Muscle of leg (tissue), 3 donors: ENCODE measurements at regions not wholly inside any gene's neighbourhood (a gene's known extent, or its start where the extent isn't known, plus 50 kb on each side); places are given as distances from the start of the nearest gene placed in this dataset.

Experiments
- DNase-seq: peaks from one replicate; pipeline ENCODE4 v3.0.0; 2013
- H3K27ac ChIP-seq: one replicate; pipeline ENCODE4 v1.5.1; 2013; ENCODE audit warnings: mild to moderate bottlenecking, low read length, control low read depth
- H3K27me3 ChIP-seq: one replicate; pipeline ENCODE4 v1.6.1; 2013; ENCODE audit warnings: low read length; ENCODE audit not compliant: control insufficient read depth, insufficient read depth
- H3K36me3 ChIP-seq: one replicate; pipeline ENCODE4 v1.6.1; 2013; ENCODE audit warnings: low read length; ENCODE audit not compliant: control insufficient read depth, insufficient read depth
- H3K4me1 ChIP-seq: one replicate; pipeline ENCODE4 v1.6.1; 2013; ENCODE audit warnings: low read length; ENCODE audit not compliant: control insufficient read depth, insufficient read depth
- H3K4me3 ChIP-seq: one replicate; pipeline ENCODE4 v1.5.1; 2013; ENCODE audit warnings: low read length, control low read depth
- H3K9me3 ChIP-seq: replicated peaks from 2 replicates; pipeline ENCODE4 v1.6.1; 2013; ENCODE audit warnings: low read depth, low read length; ENCODE audit not compliant: control insufficient read depth
- WGBS: methylation state at CpG from one replicate; pipeline ENCODE4 v1.1.5; 2013; ENCODE audit warnings: missing lambda C conversion rate; ENCODE audit not compliant: insufficient coverage; 5-methylcytosine and 5-hydroxymethylcytosine counted together

- DNase-seq, result peak; percentile 20
- H3K4me3 ChIP-seq, result no peak overlapping the region
- no peaks in the 10 kb centered on the region for H3K27me3 ChIP-seq
- H3K9me3 ChIP-seq, result no peaks in the 10 kb centered on the region
- WGBS, result 44% methylated on average over 5 of the region's 9 CpGs
- H3K4me1 ChIP-seq, result no peaks in the 10 kb centered on the region
- H3K36me3 ChIP-seq, result no peaks in the 10 kb centered on the region
- H3K27ac ChIP-seq, result no peak overlapping the region
Measured at GRCh38 chr6:45830441-45831139, 185.1 kb downstream of the CLIC5 start.

- H3K36me3 ChIP-seq, result no peaks in the 10 kb centered on the region
- H3K4me3 ChIP-seq, result no peak overlapping the region
- DNase-seq, result no peak
- H3K4me1 ChIP-seq, result no peaks in the 10 kb centered on the region
- H3K27ac ChIP-seq, result no peak overlapping the region
- H3K27me3 ChIP-seq, result no peaks in the 10 kb centered on the region
- no peaks in the 10 kb centered on the region for H3K9me3 ChIP-seq
- 67% methylated on average over 1 of the region's 1 CpG for WGBS
Measured at GRCh38 chr6:45829873-45830272, 185.8 kb downstream of the CLIC5 start.

- no peaks in the 10 kb centered on the region for H3K27me3 ChIP-seq
- no peak overlapping the region for H3K27ac ChIP-seq
- DNase-seq, result no peak
- H3K4me1 ChIP-seq, result no peaks in the 10 kb centered on the region
- 86% methylated on average over 4 of the region's 7 CpGs for WGBS
- H3K4me3 ChIP-seq, result no peak overlapping the region
- no peaks in the 10 kb centered on the region for H3K36me3 ChIP-seq
- H3K9me3 ChIP-seq, result no peaks in the 10 kb centered on the region
Measured at GRCh38 chr6:45827952-45828530, 187.6 kb downstream of the CLIC5 start.

GRCh38 chr6:45822873-45823272 is 192.8 kb downstream of the CLIC5 start:
- no peak for DNase-seq
- H3K9me3 ChIP-seq, result no peaks in the 10 kb centered on the region
- H3K4me3 ChIP-seq, result no peak overlapping the region
- H3K27me3 ChIP-seq, result no peaks in the 10 kb centered on the region
- WGBS, result no CpG with 5 or more reads among the region's 4 CpGs
- no peaks in the 10 kb centered on the region for H3K4me1 ChIP-seq
- H3K36me3 ChIP-seq, result no peaks in the 10 kb centered on the region
- H3K27ac ChIP-seq, result no peak overlapping the region

- DNase-seq, result peak; percentile 27
- H3K4me1 ChIP-seq, result no peaks in the 10 kb centered on the region
- no peaks in the 10 kb centered on the region for H3K9me3 ChIP-seq
- no peak overlapping the region for H3K27ac ChIP-seq
- no peaks in the 10 kb centered on the region for H3K27me3 ChIP-seq
- H3K4me3 ChIP-seq, result no peak overlapping the region
- WGBS, result 47% methylated on average over 2 of the region's 5 CpGs
- no peaks in the 10 kb centered on the region for H3K36me3 ChIP-seq
Measured at GRCh38 chr6:45822246-45822812, 193.3 kb downstream of the CLIC5 start.

- H3K27me3 ChIP-seq, result no peaks in the 10 kb centered on the region
- DNase-seq, result no peak
- no peak overlapping the region for H3K4me3 ChIP-seq
- H3K36me3 ChIP-seq, result no peaks in the 10 kb centered on the region
- WGBS, result no CpG with 5 or more reads among the region's 4 CpGs
- H3K4me1 ChIP-seq, result no peaks in the 10 kb centered on the region
- no peaks in the 10 kb centered on the region for H3K9me3 ChIP-seq
- H3K27ac ChIP-seq, result no peak overlapping the region
Measured at GRCh38 chr6:45818655-45819054, 197.0 kb downstream of the CLIC5 start.

- Histone ChIP-seq H3K27ac (no peak overlapping the region), H3K27me3 (no peaks in the 10 kb centered on the region), H3K4me3 (no peak overlapping the region), H3K9me3 (no peaks in the 10 kb centered on the region), H3K4me1 (peaks cover 2% of the 10 kb centered on the region), H3K36me3 (no peaks in the 10 kb centered on the region)
- WGBS, result 50% methylated on average over 2 of the region's 11 CpGs
- DNase-seq, result no peak
Measured at GRCh38 chr6:45816674-45817297, 198.9 kb downstream of the CLIC5 start.

GRCh38 chr6:45815466-45816125 is 200.1 kb downstream of the CLIC5 start:
- Histone ChIP-seq H3K36me3 (no peaks in the 10 kb centered on the region), H3K4me3 (no peak overlapping the region), H3K4me1 (peaks cover 2% of the 10 kb centered on the region), H3K27me3 (no peaks in the 10 kb centered on the region), H3K9me3 (no peaks in the 10 kb centered on the region), H3K27ac (no peak overlapping the region)
- WGBS, result 55% methylated on average over 12 of the region's 13 CpGs
- peak; percentile 59 for DNase-seq

- Histone ChIP-seq H3K9me3 (no peaks in the 10 kb centered on the region), H3K27me3 (no peaks in the 10 kb centered on the region), H3K4me1 (peaks cover 2% of the 10 kb centered on the region), H3K36me3 (no peaks in the 10 kb centered on the region), H3K4me3 (no peak overlapping the region), H3K27ac (no peak overlapping the region)
- DNase-seq, result no peak
- WGBS, result no CpG with 5 or more reads among the region's 2 CpGs
Measured at GRCh38 chr6:45814772-45815171, 200.9 kb downstream of the CLIC5 start.

- no peak for DNase-seq
- no peak overlapping the region for H3K4me3 ChIP-seq
- H3K9me3 ChIP-seq, result no peaks in the 10 kb centered on the region
- H3K27ac ChIP-seq, result no peak overlapping the region
- H3K4me1 ChIP-seq, result peaks cover 2% of the 10 kb centered on the region
- H3K36me3 ChIP-seq, result no peaks in the 10 kb centered on the region
- H3K27me3 ChIP-seq, result no peaks in the 10 kb centered on the region
- 63% methylated on average over 1 of the region's 3 CpGs for WGBS
Measured at GRCh38 chr6:45813943-45814342, 201.7 kb downstream of the CLIC5 start.
